GM12878 (cell line): ENCODE measurements at regions not wholly inside any gene's neighbourhood (a gene's known extent, or its start where the extent isn't known, plus 50 kb on each side); places are given as distances from the start of the nearest gene placed in this dataset.
A peak's percentile ranks its signal among the peaks of the same experiment; 100 is the strongest.

Experiments used
- ATAC-seq: fragments of 200-7000 bp; cut with Tn5 transposase; 3 replicates; pipeline ENCODE4 v1.9.1; 2020; ENCODE audit warnings: mild to moderate bottlenecking, moderate library complexity
- BruUV-seq: library from RNA; stranded (reverse); fragments of 400-500 nt; replicated peaks from 2 replicates; lab custom pipeline; 2021; lab: Mats Ljungman, UMichigan
- CTCF ChIA-PET: fragments of 300-600 bp; sonication (Branson Sonifier 250); formaldehyde crosslinking; extraction: SDS; loops from one replicate; lab custom pipeline; 2021; ENCODE audit warnings: inconsistent platforms; lab: Yijun Ruan, JAX
- POLR2A ChIA-PET: fragments of 350-600 bp; formaldehyde crosslinking; extraction: SDS; loops from one replicate; lab custom pipeline; 2021; ENCODE audit warnings: inconsistent platforms; lab: Charles Lee
- RAD21 ChIA-PET: fragments of 300-600 bp; sonication (Branson Sonifier 250); formaldehyde crosslinking; loops from one replicate; lab custom pipeline; 2023; ENCODE audit warnings: antibody characterized with exemption; ENCODE audit not compliant: unreplicated experiment; lab: Charles Lee
- SMC1A ChIA-PET: fragments of 300-600 bp; sonication (Branson Sonifier 250); formaldehyde crosslinking; loops from one replicate; lab custom pipeline; 2023; ENCODE audit not compliant: unreplicated experiment, uncharacterized antibody; lab: Charles Lee
- DNase-seq: peaks from one replicate; pipeline ENCODE4 v3.0.0-alpha.2; 2011; ENCODE audit warnings: low read depth, low spot score
- FAIRE-seq: peaks from 3 replicates; lab custom pipeline; 2011; peaks lifted over from hg19 to GRCh38; lab: Jason Lieb, UNC
- H2AFZ ChIP-seq: 2 replicates; pipeline ENCODE4 v1.6.0; 2011; ENCODE audit warnings: low read depth, low read length, control low read depth; ENCODE audit not compliant: control insufficient read depth
- H3K27ac ChIP-seq: 2 replicates; pipeline ENCODE4 v1.5.1; 2011; ENCODE audit warnings: control low read depth; ENCODE audit not compliant: control insufficient read depth, insufficient read depth
- H3K27me3 ChIP-seq, 2 experiments: replicated peaks in 1 of 2; 2 replicates each; pipeline versions ENCODE4 v1.6.0 to v1.6.1; 2011; ENCODE audit warnings: low read length in 1 of 2; ENCODE audit not compliant: control insufficient read depth in 2 of 2, insufficient read depth in 2 of 2
- H3K36me3 ChIP-seq, 2 experiments: 2 replicates each; pipeline ENCODE4 v1.5.1; 2011; ENCODE audit warnings: low read length in 1 of 2; ENCODE audit not compliant: control insufficient read depth in 2 of 2, insufficient read depth in 2 of 2
- H3K4me1 ChIP-seq: 2 replicates; pipeline ENCODE4 v1.6.1; 2011; ENCODE audit warnings: mild to moderate bottlenecking, low read length, moderate library complexity, mixed read lengths; ENCODE audit not compliant: control insufficient read depth, insufficient read depth
- H3K4me2 ChIP-seq: 2 replicates; pipeline ENCODE4 v1.6.0; 2011; ENCODE audit warnings: control low read depth; ENCODE audit not compliant: control insufficient read depth, insufficient read depth
- H3K4me3 ChIP-seq: fragments of 200-600 bp; sonication (generic); 2 replicates; pipeline ENCODE4 v1.5.1; 2016
- H3K79me2 ChIP-seq: 2 replicates; pipeline ENCODE4 v1.6.0; 2011; ENCODE audit warnings: low read length; ENCODE audit not compliant: control insufficient read depth, insufficient read depth
- H3K9ac ChIP-seq: 2 replicates; pipeline ENCODE4 v1.8.0; 2011; ENCODE audit warnings: low read length, control low read depth, mixed read lengths; ENCODE audit not compliant: control insufficient read depth, insufficient read depth
- H3K9me3 ChIP-seq: replicated peaks from 3 replicates; pipeline ENCODE4 v1.5.1; 2011; ENCODE audit warnings: mild to moderate bottlenecking, low read length; ENCODE audit not compliant: control insufficient read depth, insufficient read depth
- H4K20me1 ChIP-seq: 2 replicates; pipeline ENCODE4 v1.6.0; 2011; ENCODE audit not compliant: control insufficient read depth, insufficient read depth
- CEBPB ChIP-seq, 2 experiments: fragments of 150-350 bp in 1 of 2; IDR thresholded peaks; 2 replicates each; pipeline ENCODE4 v1.6.1; 2012 to 2014; ENCODE audit warnings: low read depth in 2 of 2, low read length in 2 of 2, borderline replicate concordance in 1 of 2, inconsistent platforms in 1 of 2
- DPF2 ChIP-seq: fragments of 450-650 bp; IDR thresholded peaks from 2 replicates; pipeline ENCODE4 v1.6.1; 2017; ENCODE audit warnings: mild to moderate bottlenecking
- EED ChIP-seq: sonication (generic); IDR thresholded peaks from 2 replicates; pipeline ENCODE4 v1.6.1; 2016; ENCODE audit warnings: antibody characterized with exemption, low read depth
- ETV6 ChIP-seq, 2 experiments: fragments of 450-650 bp in 1 of 2; IDR thresholded peaks in 1 of 2; conservative IDR thresholded peaks in 1 of 2; 2 replicates each; pipeline ENCODE4 v1.6.1; 2014; ENCODE audit warnings: antibody characterized with exemption in 1 of 2, borderline replicate concordance in 1 of 2, low read depth in 1 of 2, mild to moderate bottlenecking in 1 of 2, moderate library complexity in 1 of 2
- IKZF1 ChIP-seq: fragments of 450-650 bp; conservative IDR thresholded peaks from 2 replicates; pipeline ENCODE4 v1.6.1; 2017; ENCODE audit warnings: antibody characterized with exemption, mild to moderate bottlenecking
- IRF4 ChIP-seq: IDR thresholded peaks from 2 replicates; pipeline ENCODE4 v1.6.1; 2011; ENCODE audit warnings: low read depth, low read length
- KDM1A ChIP-seq: fragments of 200-600 bp; sonication (generic); IDR thresholded peaks from 2 replicates; pipeline ENCODE4 v1.6.1; 2016; ENCODE audit warnings: borderline replicate concordance
- MTA2 ChIP-seq: fragments of 450-650 bp; IDR thresholded peaks from 2 replicates; pipeline ENCODE4 v1.6.1; 2016; ENCODE audit warnings: low read depth, mild to moderate bottlenecking, moderate library complexity
- MTA3 ChIP-seq: IDR thresholded peaks from 2 replicates; pipeline ENCODE4 v1.6.1; 2012; ENCODE audit warnings: low read length, inconsistent platforms, borderline replicate concordance
- NFIC ChIP-seq: IDR thresholded peaks from 2 replicates; pipeline ENCODE4 v1.6.1; 2012; ENCODE audit warnings: low read depth, mild to moderate bottlenecking, inconsistent platforms, low read length, moderate library complexity
- RUNX3 ChIP-seq: IDR thresholded peaks from 2 replicates; pipeline ENCODE4 v1.6.1; 2012; ENCODE audit warnings: low read length, inconsistent platforms
- SPI1 ChIP-seq: IDR thresholded peaks from 2 replicates; pipeline ENCODE4 v1.6.1; 2011; ENCODE audit warnings: low read depth, mild to moderate bottlenecking, low read length, moderate library complexity, borderline replicate concordance; ENCODE audit not compliant: insufficient read depth
- SUZ12 ChIP-seq: fragments of 200-600 bp; sonication (generic); IDR thresholded peaks from one replicate; pipeline ENCODE4 v1.6.1; 2018; ENCODE audit warnings: antibody characterized with exemption, mild to moderate bottlenecking; ENCODE audit not compliant: unreplicated experiment
- ZNF622 ChIP-seq: fragments of 450-650 bp; IDR thresholded peaks from 2 replicates; pipeline ENCODE4 v1.6.1; 2017; ENCODE audit warnings: mild to moderate bottlenecking, inconsistent platforms
- ZSCAN29 ChIP-seq: fragments of 450-650 bp; IDR thresholded peaks from 2 replicates; pipeline ENCODE4 v1.6.1; 2017; ENCODE audit warnings: mild to moderate bottlenecking, moderate library complexity
- WGBS: methylation state at CpG from one replicate; pipeline ENCODE4 v1.1.6; 2016; ENCODE audit warnings: low lambda C conversion rate; ENCODE audit not compliant: insufficient replicate concordance, insufficient coverage; ENCODE audit errors: missing lambda C conversion rate; 5-methylcytosine and 5-hydroxymethylcytosine counted together
- in situ Hi-C: fragments of 300-500 bp; cut with MboI; formaldehyde crosslinking; loops from 9 replicates; pipeline ENCODE4 v1.14.3; 2018; ENCODE audit warnings: mixed read lengths
- intact Hi-C: fragments of 100-400 bp; cut with micrococcal nuclease; formaldehyde crosslinking; loops from one replicate; pipeline ENCODE4 v1.14.2; 2022; ENCODE audit not compliant: unreplicated experiment
- TF ChIP-seq, protein P1 (sequence below): fragments of 450-650 bp; conservative IDR thresholded peaks from 2 replicates; pipeline ENCODE4 v1.6.1; 2017; ENCODE audit warnings: mild to moderate bottlenecking, moderate library complexity
- TF ChIP-seq, protein P2 (sequence below): fragments of 450-650 bp; IDR thresholded peaks from 2 replicates; pipeline ENCODE4 v1.6.1; 2016; ENCODE audit warnings: mild to moderate bottlenecking, moderate library complexity, borderline replicate concordance

GRCh38 chr6:149230712-149231460, 86.6 kb upstream of the TAB2 start:
- 44% methylated on average over 5 of the region's 5 CpGs for WGBS
- H4K20me1 ChIP-seq = no peaks in the 10 kb centered on the region
- DNase-seq = no peak
- intact Hi-C loops = loop anchor here (5.0 kb wide), 1 partner anchor 86 kb away; the partner anchor contains the start of gene TAB2
- H3K4me2 ChIP-seq = peak overlapping the region; percentile 73
- CTCF ChIA-PET = interaction anchor here (0.8 to 2.1 kb wide), 10 partner anchors 8 to 201 kb away, joined by 3 to 10 read pairs (median 4); partner anchors contain the start of gene TAB2
- RAD21 ChIA-PET = interaction anchor here (0.9 to 2.6 kb wide), 10 partner anchors 14 to 162 kb away, joined by 3 to 16 read pairs (median 3); no protein-coding TSS in a partner anchor
- no peak overlapping the region for H2AFZ ChIP-seq
- SMC1A ChIA-PET = interaction anchor here (0.6 to 3.6 kb wide), 20 partner anchors 8 to 286 kb away, joined by 3 to 56 read pairs (median 3); no protein-coding TSS in a partner anchor
- peaks cover 37% of the 10 kb centered on the region for H3K4me1 ChIP-seq
- in situ Hi-C loops = no loop called here
- no TSS peak for BruUV-seq
- no peak overlapping the region for H3K9ac ChIP-seq
- H3K27me3 ChIP-seq = no peaks in the 10 kb centered on the region
- H3K27ac ChIP-seq = no peak overlapping the region
- POLR2A ChIA-PET = interaction anchor here (1.2 to 2.1 kb wide), 5 partner anchors 11 to 36 kb away, joined by 3 to 12 read pairs (median 4); no protein-coding TSS in a partner anchor
- H3K4me3 ChIP-seq = no peak overlapping the region
- no peaks in the 10 kb centered on the region for H3K36me3 ChIP-seq
- peak; percentile 60 for ATAC-seq
- no peaks in the 10 kb centered on the region; the same call in 1 of the 3 replicates for H3K9me3 ChIP-seq
- no peak for FAIRE-seq
- no peaks in the 10 kb centered on the region for H3K79me2 ChIP-seq
- TF ChIP-seq KDM1A = no peak
- TF ChIP-seq, protein P1, sequence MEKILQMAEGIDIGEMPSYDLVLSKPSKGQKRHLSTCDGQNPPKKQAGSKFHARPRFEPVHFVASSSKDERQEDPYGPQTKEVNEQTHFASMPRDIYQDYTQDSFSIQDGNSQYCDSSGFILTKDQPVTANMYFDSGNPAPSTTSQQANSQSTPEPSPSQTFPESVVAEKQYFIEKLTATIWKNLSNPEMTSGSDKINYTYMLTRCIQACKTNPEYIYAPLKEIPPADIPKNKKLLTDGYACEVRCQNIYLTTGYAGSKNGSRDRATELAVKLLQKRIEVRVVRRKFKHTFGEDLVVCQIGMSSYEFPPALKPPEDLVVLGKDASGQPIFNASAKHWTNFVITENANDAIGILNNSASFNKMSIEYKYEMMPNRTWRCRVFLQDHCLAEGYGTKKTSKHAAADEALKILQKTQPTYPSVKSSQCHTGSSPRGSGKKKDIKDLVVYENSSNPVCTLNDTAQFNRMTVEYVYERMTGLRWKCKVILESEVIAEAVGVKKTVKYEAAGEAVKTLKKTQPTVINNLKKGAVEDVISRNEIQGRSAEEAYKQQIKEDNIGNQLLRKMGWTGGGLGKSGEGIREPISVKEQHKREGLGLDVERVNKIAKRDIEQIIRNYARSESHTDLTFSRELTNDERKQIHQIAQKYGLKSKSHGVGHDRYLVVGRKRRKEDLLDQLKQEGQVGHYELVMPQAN = no peak
- peak; percentile 55 for TF ChIP-seq NFIC
- TF ChIP-seq ZSCAN29 = no peak
- TF ChIP-seq RUNX3 = peak; percentile 68
- 0 out of 2 replicates have a peak, but pooled peaks have one; percentile 41 for TF ChIP-seq DPF2
- TF ChIP-seq CEBPB (IDR thresholded peaks at IDR 0.05; ENCODE audit: borderline replicate concordance in 1 of 2, low read depth in 2 of 2, low read length in 2 of 2) = 0 out of 4 replicates have a peak, but pooled peaks of 1 of the 2 experiments have one; percentile 20
- TF ChIP-seq SUZ12 = no peak
- peak; percentile 64 for TF ChIP-seq IKZF1
- TF ChIP-seq MTA2 = peak; percentile 14; the same call in 1 of the 2 replicates
- TF ChIP-seq EED = peak; percentile 81; the same call in 1 of the 2 replicates
- peak; percentile 90 for TF ChIP-seq SPI1
- TF ChIP-seq, protein P2, sequence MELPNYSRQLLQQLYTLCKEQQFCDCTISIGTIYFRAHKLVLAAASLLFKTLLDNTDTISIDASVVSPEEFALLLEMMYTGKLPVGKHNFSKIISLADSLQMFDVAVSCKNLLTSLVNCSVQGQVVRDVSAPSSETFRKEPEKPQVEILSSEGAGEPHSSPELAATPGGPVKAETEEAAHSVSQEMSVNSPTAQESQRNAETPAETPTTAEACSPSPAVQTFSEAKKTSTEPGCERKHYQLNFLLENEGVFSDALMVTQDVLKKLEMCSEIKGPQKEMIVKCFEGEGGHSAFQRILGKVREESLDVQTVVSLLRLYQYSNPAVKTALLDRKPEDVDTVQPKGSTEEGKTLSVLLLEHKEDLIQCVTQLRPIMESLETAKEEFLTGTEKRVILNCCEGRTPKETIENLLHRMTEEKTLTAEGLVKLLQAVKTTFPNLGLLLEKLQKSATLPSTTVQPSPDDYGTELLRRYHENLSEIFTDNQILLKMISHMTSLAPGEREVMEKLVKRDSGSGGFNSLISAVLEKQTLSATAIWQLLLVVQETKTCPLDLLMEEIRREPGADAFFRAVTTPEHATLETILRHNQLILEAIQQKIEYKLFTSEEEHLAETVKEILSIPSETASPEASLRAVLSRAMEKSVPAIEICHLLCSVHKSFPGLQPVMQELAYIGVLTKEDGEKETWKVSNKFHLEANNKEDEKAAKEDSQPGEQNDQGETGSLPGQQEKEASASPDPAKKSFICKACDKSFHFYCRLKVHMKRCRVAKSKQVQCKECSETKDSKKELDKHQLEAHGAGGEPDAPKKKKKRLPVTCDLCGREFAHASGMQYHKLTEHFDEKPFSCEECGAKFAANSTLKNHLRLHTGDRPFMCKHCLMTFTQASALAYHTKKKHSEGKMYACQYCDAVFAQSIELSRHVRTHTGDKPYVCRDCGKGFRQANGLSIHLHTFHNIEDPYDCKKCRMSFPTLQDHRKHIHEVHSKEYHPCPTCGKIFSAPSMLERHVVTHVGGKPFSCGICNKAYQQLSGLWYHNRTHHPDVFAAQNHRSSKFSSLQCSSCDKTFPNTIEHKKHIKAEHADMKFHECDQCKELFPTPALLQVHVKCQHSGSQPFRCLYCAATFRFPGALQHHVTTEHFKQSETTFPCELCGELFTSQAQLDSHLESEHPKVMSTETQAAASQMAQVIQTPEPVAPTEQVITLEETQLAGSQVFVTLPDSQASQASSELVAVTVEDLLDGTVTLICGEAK = no peak
- TF ChIP-seq MTA3 = 0 out of 2 replicates have a peak, but pooled peaks have one; percentile 48
- TF ChIP-seq ETV6 (conservative IDR thresholded peaks at IDR 0.05 in 1 of 2, IDR thresholded peaks at IDR 0.05 in 1 of 2; ENCODE audit: borderline replicate concordance in 1 of 2, low read depth in 1 of 2) = peak in 1 of 2 experiments; percentile 65; a peak in 1 of 4 replicates
- TF ChIP-seq IRF4 = peak; percentile 81
- no peak for TF ChIP-seq ZNF622
